ENCODE measurements at regions not wholly inside any gene's neighbourhood (a gene's known extent, or its start where the extent isn't known, plus 50 kb on each side); places are given as distances from the start of the nearest gene placed in this dataset.

- Histone ChIP-seq H3K36me3 (ENCODE audit: control insufficient read depth in 2 of 3, insufficient read depth in 3 of 3, low read length in 3 of 3) (no peaks in the 10 kb centered on the region), H3K9me3 (ENCODE audit: control insufficient read depth in 2 of 3, insufficient read depth in 1 of 3, low read length in 3 of 3) (no peaks in the 10 kb centered on the region), H3K27me3 (ENCODE audit: control insufficient read depth, insufficient read depth, low read length) (no peaks in the 10 kb centered on the region), H3K9ac (ENCODE audit: low read length in 3 of 3) (no peak overlapping the region), H3K4me3 (ENCODE audit: low read length in 3 of 3) (no peak overlapping the region), H3K4me1 (ENCODE audit: control insufficient read depth in 2 of 3, insufficient read depth in 2 of 3, low read depth in 1 of 3, low read length in 3 of 3) (peaks cover 0 to 4% (median 0%) of the 10 kb centered on the region in 3 donors), H3K27ac (ENCODE audit: low read depth in 2 of 2, low read length in 2 of 2) (no peak overlapping the region)
- intact Hi-C loops (cut with DNase I) = no loop called here
- TF ChIP-seq CTCF (IDR thresholded peaks at IDR 0.05; ENCODE audit: borderline replicate concordance, extremely low read depth, insufficient read depth) = no peak
- DNase-seq (peak in 2 of 5 donors; percentile 17 to 55), FAIRE-seq (no peak)
Observed at GRCh38 chr2:219772103-219772635, 144.7 kb downstream of the SLC4A3 start.

GRCh38 chr2:219772697-219773096 lies 145.3 kb downstream of the SLC4A3 start:
- Histone ChIP-seq H3K9ac (ENCODE audit: low read length in 3 of 3) (no peak overlapping the region), H3K9me3 (ENCODE audit: control insufficient read depth in 2 of 3, insufficient read depth in 1 of 3, low read length in 3 of 3) (no peaks in the 10 kb centered on the region), H3K4me1 (ENCODE audit: control insufficient read depth in 2 of 3, insufficient read depth in 2 of 3, low read depth in 1 of 3, low read length in 3 of 3) (peaks cover 0 to 4% (median 0%) of the 10 kb centered on the region in 3 donors), H3K36me3 (ENCODE audit: control insufficient read depth in 2 of 3, insufficient read depth in 3 of 3, low read length in 3 of 3) (no peaks in the 10 kb centered on the region), H3K27me3 (ENCODE audit: control insufficient read depth, insufficient read depth, low read length) (no peaks in the 10 kb centered on the region), H3K27ac (ENCODE audit: low read depth in 2 of 2, low read length in 2 of 2) (no peak overlapping the region), H3K4me3 (ENCODE audit: low read length in 3 of 3) (no peak overlapping the region)
- intact Hi-C loops (cut with DNase I) = no loop called here
- FAIRE-seq (no peak), DNase-seq (no peak)
- TF ChIP-seq CTCF (IDR thresholded peaks at IDR 0.05; ENCODE audit: borderline replicate concordance, extremely low read depth, insufficient read depth) = no peak

- no peak for TF ChIP-seq CTCF (IDR thresholded peaks at IDR 0.05; ENCODE audit: borderline replicate concordance, extremely low read depth, insufficient read depth)
- no peak overlapping the region for H3K9ac ChIP-seq (ENCODE audit: low read length in 3 of 3)
- no peak overlapping the region for H3K27ac ChIP-seq (ENCODE audit: low read depth in 2 of 2, low read length in 2 of 2)
- H3K4me1 ChIP-seq (ENCODE audit: control insufficient read depth in 2 of 3, insufficient read depth in 2 of 3, low read depth in 1 of 3, low read length in 3 of 3) = no peaks in the 10 kb centered on the region
- intact Hi-C loops (cut with DNase I) = no loop called here
- H3K36me3 ChIP-seq (ENCODE audit: control insufficient read depth in 2 of 3, insufficient read depth in 3 of 3, low read length in 3 of 3) = no peaks in the 10 kb centered on the region
- DNase-seq = no peak
- no peaks in the 10 kb centered on the region for H3K9me3 ChIP-seq (ENCODE audit: control insufficient read depth in 2 of 3, insufficient read depth in 1 of 3, low read length in 3 of 3)
- H3K27me3 ChIP-seq (ENCODE audit: control insufficient read depth, insufficient read depth, low read length) = no peaks in the 10 kb centered on the region
- H3K4me3 ChIP-seq (ENCODE audit: low read length in 3 of 3) = no peak overlapping the region
- FAIRE-seq = no peak
Observed at GRCh38 chr2:219775506-219775905, 148.1 kb downstream of the SLC4A3 start.

GRCh38 chr2:219777388-219777787 lies 150.0 kb downstream of the SLC4A3 start:
- no peaks in the 10 kb centered on the region for H3K4me1 ChIP-seq (ENCODE audit: control insufficient read depth in 2 of 3, insufficient read depth in 2 of 3, low read depth in 1 of 3, low read length in 3 of 3)
- DNase-seq (no peak), FAIRE-seq (no peak)
- TF ChIP-seq CTCF (IDR thresholded peaks at IDR 0.05; ENCODE audit: borderline replicate concordance, extremely low read depth, insufficient read depth) = no peak
- no peaks in the 10 kb centered on the region for H3K36me3 ChIP-seq (ENCODE audit: control insufficient read depth in 2 of 3, insufficient read depth in 3 of 3, low read length in 3 of 3)
- no peaks in the 10 kb centered on the region for H3K9me3 ChIP-seq (ENCODE audit: control insufficient read depth in 2 of 3, insufficient read depth in 1 of 3, low read length in 3 of 3)
- no peaks in the 10 kb centered on the region for H3K27me3 ChIP-seq (ENCODE audit: control insufficient read depth, insufficient read depth, low read length)
- intact Hi-C loops (cut with DNase I) = no loop called here
- no peak overlapping the region for H3K4me3 ChIP-seq (ENCODE audit: low read length in 3 of 3)
- H3K9ac ChIP-seq (ENCODE audit: low read length in 3 of 3) = no peak overlapping the region
- no peak overlapping the region for H3K27ac ChIP-seq (ENCODE audit: low read depth in 2 of 2, low read length in 2 of 2)

All from kidney (tissue), 13 donors.